CD14-positive monocyte (primary cell): ENCODE measurements at regions not wholly inside any gene's neighbourhood (a gene's known extent, or its start where the extent isn't known, plus 50 kb on each side); places are given as distances from the start of the nearest gene placed in this dataset.

Source experiments
- DNase-seq, 3 donors: peaks; one replicate each; pipeline ENCODE4 v3.0.0-alpha.2; 2011 to 2022
- H2AFZ ChIP-seq: 2 replicates; pipeline ENCODE4 v1.6.0; 2012; ENCODE audit warnings: mild to moderate bottlenecking, low read depth, low read length, inconsistent platforms; ENCODE audit not compliant: insufficient read depth, poor library complexity, severe bottlenecking
- H3K27ac ChIP-seq, 2 donors: 1 replicate in 1 of 2; 2 replicates in 1 of 2; pipeline ENCODE4 v1.5.1; 2012 to 2013; ENCODE audit warnings: low read length in 2 of 2, control low read depth in 1 of 2, inconsistent platforms in 1 of 2, low read depth in 1 of 2, mild to moderate bottlenecking in 1 of 2
- H3K27me3 ChIP-seq, 2 donors: one replicate each; pipeline versions ENCODE4 v1.6.0 to v1.6.1; 2011 to 2013; ENCODE audit warnings: low read length in 2 of 2; ENCODE audit not compliant: control insufficient read depth in 2 of 2, insufficient read depth in 2 of 2
- H3K36me3 ChIP-seq, 2 donors: replicated peaks in 1 of 2; 1 replicate in 1 of 2; 2 replicates in 1 of 2; pipeline versions ENCODE4 v1.5.1 to v1.6.1; 2012 to 2013; ENCODE audit warnings: low read length in 2 of 2, control low read depth in 1 of 2, inconsistent platforms in 1 of 2, mild to moderate bottlenecking in 1 of 2; ENCODE audit not compliant: insufficient read depth in 2 of 2, control insufficient read depth in 1 of 2
- H3K4me1 ChIP-seq, 2 donors: 1 replicate in 1 of 2; 2 replicates in 1 of 2; pipeline versions ENCODE4 v1.5.1 to v1.6.1; 2012 to 2013; ENCODE audit warnings: low read length in 2 of 2, control low read depth in 1 of 2, inconsistent platforms in 1 of 2, mild to moderate bottlenecking in 1 of 2, moderate library complexity in 1 of 2; ENCODE audit not compliant: insufficient read depth in 2 of 2, control insufficient read depth in 1 of 2
- H3K4me2 ChIP-seq: replicated peaks from 2 replicates; pipeline ENCODE3; 2012; ENCODE audit warnings: low read length, moderate library complexity, mild to moderate bottlenecking; ENCODE audit not compliant: poor library complexity, severe bottlenecking; ENCODE audit errors: extremely low read depth
- H3K4me3 ChIP-seq, 3 experiments: fragments of 200-600 bp in 1 of 3; sonication (generic) in 1 of 3; replicated peaks in 1 of 3; 1 replicate in 2 of 3; 2 replicates in 1 of 3; pipeline ENCODE4 v1.5.1; 2011 to 2013; ENCODE audit warnings: low read length in 3 of 3, mild to moderate bottlenecking in 3 of 3, control low read depth in 2 of 3, low read depth in 2 of 3, inconsistent platforms in 1 of 3, moderate library complexity in 1 of 3
- H3K79me2 ChIP-seq: 2 replicates; pipeline ENCODE4 v1.6.0; 2012; ENCODE audit warnings: mild to moderate bottlenecking, control low read depth, inconsistent platforms, low read length, moderate library complexity; ENCODE audit not compliant: insufficient read depth
- H3K9ac ChIP-seq: 2 replicates; pipeline ENCODE4 v1.6.0; 2017; ENCODE audit warnings: low read length, mild to moderate bottlenecking; ENCODE audit not compliant: insufficient read depth, poor library complexity, severe bottlenecking
- H3K9me3 ChIP-seq, 2 donors: replicated peaks in 1 of 2; 1 replicate in 1 of 2; 2 replicates in 1 of 2; pipeline versions ENCODE4 v1.5.1 to v1.6.1; 2012 to 2013; ENCODE audit warnings: low read length in 2 of 2, control low read depth in 1 of 2; ENCODE audit not compliant: control insufficient read depth in 1 of 2, insufficient read depth in 1 of 2
- H4K20me1 ChIP-seq: 2 replicates; pipeline ENCODE4 v1.6.0; 2012; ENCODE audit warnings: mild to moderate bottlenecking, low read length, control low read depth, moderate library complexity; ENCODE audit not compliant: insufficient read depth
- H3K27ac Mint-ChIP-seq, 7 donors: one replicate each; pipeline ENCODE4 v1.8.0; 2020; ENCODE audit warnings: mild to moderate bottlenecking in 7 of 7, mixed read lengths in 7 of 7, moderate library complexity in 6 of 7, inconsistent platforms in 2 of 7
- H3K27me3 Mint-ChIP-seq, 3 donors: one replicate each; pipeline ENCODE4 v1.8.0; 2021 to 2022; ENCODE audit warnings: low read depth in 3 of 3, mild to moderate bottlenecking in 3 of 3, mixed read lengths in 3 of 3, moderate library complexity in 3 of 3, inconsistent platforms in 1 of 3
- H3K36me3 Mint-ChIP-seq, 2 donors: one replicate each; pipeline ENCODE4 v1.8.0; 2020; ENCODE audit warnings: mixed read lengths in 2 of 2, inconsistent platforms in 1 of 2, mild to moderate bottlenecking in 1 of 2
- H3K4me1 Mint-ChIP-seq: one replicate; pipeline ENCODE4 v1.8.0; 2020; ENCODE audit warnings: mild to moderate bottlenecking, mixed read lengths
- H3K4me3 Mint-ChIP-seq, 2 donors: one replicate each; pipeline ENCODE4 v1.8.0; 2020; ENCODE audit warnings: mild to moderate bottlenecking in 2 of 2, mixed read lengths in 2 of 2, moderate library complexity in 1 of 2
- H3K9me3 Mint-ChIP-seq, 7 donors: one replicate each; pipeline ENCODE4 v1.8.0; 2020 to 2022; ENCODE audit warnings: mixed read lengths in 7 of 7, mild to moderate bottlenecking in 6 of 7, moderate library complexity in 6 of 7, inconsistent platforms in 2 of 7
- CTCF ChIP-seq: fragments of 200-600 bp; IDR thresholded peaks from one replicate; pipeline ENCODE4 v1.8.0; 2022; ENCODE audit warnings: antibody characterized with exemption, mild to moderate bottlenecking
- WGBS: methylation state at CpG from one replicate; pipeline ENCODE4 v1.1.5; 2013; ENCODE audit warnings: missing lambda C conversion rate; ENCODE audit not compliant: insufficient coverage; 5-methylcytosine and 5-hydroxymethylcytosine counted together
- intact Hi-C, 2 donors: fragments of 100-400 bp; cut with micrococcal nuclease; formaldehyde crosslinking; loops; one replicate each; pipeline versions ENCODE4 v1.15.0 to v1.15.1; 2023

DNA sequence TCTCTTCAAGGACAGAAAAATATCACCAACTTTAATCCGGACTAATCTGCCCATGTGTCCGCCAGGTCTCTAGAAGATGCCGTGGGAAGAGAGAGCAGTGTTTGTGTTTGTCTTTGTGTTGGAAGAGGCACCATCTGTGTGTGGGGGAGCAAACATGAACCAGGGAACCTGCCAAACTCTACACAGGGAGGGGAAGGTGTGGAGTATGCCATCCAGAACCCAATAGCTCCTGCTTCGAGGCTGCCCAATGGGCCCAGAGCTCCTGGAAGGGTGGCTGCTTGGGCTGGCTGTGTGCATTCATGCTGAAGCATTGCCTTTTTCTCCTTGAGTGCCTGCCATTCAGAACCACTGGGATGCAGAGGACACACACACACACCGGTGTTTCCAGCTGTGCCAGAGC is 536.2 kb downstream of the MID1IP1 start:
- Histone ChIP-seq H3K79me2 (no peaks in the 10 kb centered on the region), H3K36me3 (no peaks in the 10 kb centered on the region), H3K9me3 (no peaks in the 10 kb centered on the region), H4K20me1 (no peaks in the 10 kb centered on the region), H3K27ac (no peak overlapping the region), H2AFZ (no peak overlapping the region), H3K4me2 (no peak overlapping the region), H3K4me1 (no peaks in the 10 kb centered on the region), H3K27me3 (no peaks in the 10 kb centered on the region), H3K9ac (no peak overlapping the region), H3K4me3 (no peak overlapping the region)
- Mint-ChIP-seq H3K27me3 (peaks cover 0 to 10% (median 0%) of the 10 kb centered on the region in 3 donors), H3K4me1 (peaks cover 14% of the 10 kb centered on the region), H3K9me3 (peaks cover 0 to 2% (median 0%) of the 10 kb centered on the region in 7 donors), H3K27ac (no peak overlapping the region), H3K4me3 (no peak overlapping the region), H3K36me3 (no peaks in the 10 kb centered on the region)
- no peak for TF ChIP-seq CTCF
- intact Hi-C loops = no loop called here
- no CpG with 5 or more reads among the region's 5 CpGs for WGBS
- DNase-seq = no peak

GRCh38 chrX:39338583-39338982 is 537.3 kb downstream of the MID1IP1 start:
- TF ChIP-seq CTCF = no peak
- Histone ChIP-seq H3K27ac (no peak overlapping the region), H3K9ac (no peak overlapping the region), H4K20me1 (no peaks in the 10 kb centered on the region), H3K79me2 (no peaks in the 10 kb centered on the region), H3K27me3 (no peaks in the 10 kb centered on the region), H3K4me1 (no peaks in the 10 kb centered on the region), H3K36me3 (no peaks in the 10 kb centered on the region), H3K4me3 (no peak overlapping the region), H2AFZ (no peak overlapping the region), H3K9me3 (no peaks in the 10 kb centered on the region), H3K4me2 (no peak overlapping the region)
- no peak overlapping the region for H3K27ac Mint-ChIP-seq
- peaks cover 0 to 11% (median 0%) of the 10 kb centered on the region in 3 donors for H3K27me3 Mint-ChIP-seq
- no peak for DNase-seq
- H3K4me3 Mint-ChIP-seq = no peak overlapping the region
- intact Hi-C loops = no loop called here
- no peaks in the 10 kb centered on the region for H3K36me3 Mint-ChIP-seq
- peaks cover 14% of the 10 kb centered on the region for H3K4me1 Mint-ChIP-seq
- WGBS = no CpG with 5 or more reads among the region's 2 CpGs
- H3K9me3 Mint-ChIP-seq = peaks cover 0 to 2% (median 0%) of the 10 kb centered on the region in 7 donors
